A673 (cell line): ENCODE measurements at regions not wholly inside any gene's neighbourhood (a gene's known extent, or its start where the extent isn't known, plus 50 kb on each side); places are given as distances from the start of the nearest gene placed in this dataset.

Experiments used
- CTCF ChIP-seq: fragments of 300-800, 200-600 bp; sonication (generic); conservative IDR thresholded peaks from 2 replicates; pipeline ENCODE4 v1.5.1; 2017; ENCODE audit warnings: low read depth, mild to moderate bottlenecking, antibody characterized with exemption, low read length, moderate library complexity, mixed read lengths
- EZH2 ChIP-seq: fragments of 200-600 bp; sonication (generic); IDR thresholded peaks from 2 replicates; pipeline ENCODE4 v1.6.1; 2017; ENCODE audit warnings: borderline replicate concordance, low read depth, mild to moderate bottlenecking, mixed read lengths, antibody characterized with exemption, low read length; ENCODE audit not compliant: poor library complexity, severe bottlenecking

- no peak for TF ChIP-seq EZH2
- no peak for TF ChIP-seq CTCF
Observed at GRCh38 chrX:121336831-121337421, 289.5 kb downstream of the GLUD2 start.
